SH-SY5Y (cell line): ENCODE measurements at regions not wholly inside any gene's neighbourhood (a gene's known extent, or its start where the extent isn't known, plus 50 kb on each side); places are given as distances from the start of the nearest gene placed in this dataset.

ENCODE experiments used
- GATA2 ChIP-seq: IDR thresholded peaks from 2 replicates; pipeline ENCODE4 v1.6.1; 2011; ENCODE audit warnings: mild to moderate bottlenecking, low read depth, low read length
- GATA3 ChIP-seq: IDR thresholded peaks from 2 replicates; pipeline ENCODE4 v1.6.1; 2011; ENCODE audit warnings: low read depth, mild to moderate bottlenecking, low read length, moderate library complexity

- TF ChIP-seq GATA2 (no peak), GATA3 (no peak)
These were observed 1755.0 kb downstream of the MAT2B start for GRCh38 chr5:165260426-165260825.
